ENCODE measurements at regions not wholly inside any gene's neighbourhood (a gene's known extent, or its start where the extent isn't known, plus 50 kb on each side); places are given as distances from the start of the nearest gene placed in this dataset.

DNA sequence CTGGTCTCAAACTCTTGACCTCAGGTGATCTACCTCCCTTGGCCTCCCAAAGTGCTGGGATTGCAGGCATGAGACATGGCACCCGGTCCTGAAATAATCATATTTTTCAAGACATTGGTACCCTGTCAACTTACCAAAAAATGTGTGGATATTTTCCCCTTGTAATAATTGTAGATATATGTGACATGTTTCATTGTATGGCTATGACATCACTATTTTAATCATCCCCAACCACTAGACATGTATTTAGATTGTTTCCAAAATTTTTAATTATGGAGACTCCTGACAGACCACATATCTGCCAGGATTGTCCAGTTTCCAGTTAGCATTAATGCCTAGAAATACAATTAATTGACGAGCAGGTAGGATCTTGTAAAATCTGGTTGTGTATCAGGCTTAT is 96.7 kb upstream of the NEGR1 start:
- H3K4me3 ChIP-seq (ENCODE audit: low read length), result no peak overlapping the region
- H3K9ac ChIP-seq (ENCODE audit: low read length), result no peak overlapping the region
- H3K9me3 ChIP-seq (ENCODE audit: low read length), result no peaks in the 10 kb centered on the region
- H3K27ac ChIP-seq (ENCODE audit: low read length), result no peak overlapping the region
- no peaks in the 10 kb centered on the region for H4K20me1 ChIP-seq (ENCODE audit: insufficient read depth)
- H3K36me3 ChIP-seq (ENCODE audit: insufficient read depth, low read length), result no peaks in the 10 kb centered on the region
- H2AFZ ChIP-seq (ENCODE audit: low read depth, low read length), result no peak overlapping the region
- no peak for TF ChIP-seq RAD21 (conservative IDR thresholded peaks at IDR 0.05)
- no peak for TF ChIP-seq MXI1 (conservative IDR thresholded peaks at IDR 0.05; ENCODE audit: poor library complexity, severe bottlenecking)
- no peak for TF ChIP-seq EZH2 (IDR thresholded peaks at IDR 0.05; ENCODE audit: borderline replicate concordance, insufficient read depth, low read length, poor library complexity, severe bottlenecking)
- TF ChIP-seq, protein P1, sequence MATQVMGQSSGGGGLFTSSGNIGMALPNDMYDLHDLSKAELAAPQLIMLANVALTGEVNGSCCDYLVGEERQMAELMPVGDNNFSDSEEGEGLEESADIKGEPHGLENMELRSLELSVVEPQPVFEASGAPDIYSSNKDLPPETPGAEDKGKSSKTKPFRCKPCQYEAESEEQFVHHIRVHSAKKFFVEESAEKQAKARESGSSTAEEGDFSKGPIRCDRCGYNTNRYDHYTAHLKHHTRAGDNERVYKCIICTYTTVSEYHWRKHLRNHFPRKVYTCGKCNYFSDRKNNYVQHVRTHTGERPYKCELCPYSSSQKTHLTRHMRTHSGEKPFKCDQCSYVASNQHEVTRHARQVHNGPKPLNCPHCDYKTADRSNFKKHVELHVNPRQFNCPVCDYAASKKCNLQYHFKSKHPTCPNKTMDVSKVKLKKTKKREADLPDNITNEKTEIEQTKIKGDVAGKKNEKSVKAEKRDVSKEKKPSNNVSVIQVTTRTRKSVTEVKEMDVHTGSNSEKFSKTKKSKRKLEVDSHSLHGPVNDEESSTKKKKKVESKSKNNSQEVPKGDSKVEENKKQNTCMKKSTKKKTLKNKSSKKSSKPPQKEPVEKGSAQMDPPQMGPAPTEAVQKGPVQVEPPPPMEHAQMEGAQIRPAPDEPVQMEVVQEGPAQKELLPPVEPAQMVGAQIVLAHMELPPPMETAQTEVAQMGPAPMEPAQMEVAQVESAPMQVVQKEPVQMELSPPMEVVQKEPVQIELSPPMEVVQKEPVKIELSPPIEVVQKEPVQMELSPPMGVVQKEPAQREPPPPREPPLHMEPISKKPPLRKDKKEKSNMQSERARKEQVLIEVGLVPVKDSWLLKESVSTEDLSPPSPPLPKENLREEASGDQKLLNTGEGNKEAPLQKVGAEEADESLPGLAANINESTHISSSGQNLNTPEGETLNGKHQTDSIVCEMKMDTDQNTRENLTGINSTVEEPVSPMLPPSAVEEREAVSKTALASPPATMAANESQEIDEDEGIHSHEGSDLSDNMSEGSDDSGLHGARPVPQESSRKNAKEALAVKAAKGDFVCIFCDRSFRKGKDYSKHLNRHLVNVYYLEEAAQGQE (IDR thresholded peaks at IDR 0.05; ENCODE audit: borderline replicate concordance), result no peak
- no peak for TF ChIP-seq POLR2AphosphoS5 (IDR thresholded peaks at IDR 0.05)
- TF ChIP-seq TAF1 (IDR thresholded peaks at IDR 0.05; ENCODE audit: low read depth), result no peak
- TF ChIP-seq, protein P2, sequence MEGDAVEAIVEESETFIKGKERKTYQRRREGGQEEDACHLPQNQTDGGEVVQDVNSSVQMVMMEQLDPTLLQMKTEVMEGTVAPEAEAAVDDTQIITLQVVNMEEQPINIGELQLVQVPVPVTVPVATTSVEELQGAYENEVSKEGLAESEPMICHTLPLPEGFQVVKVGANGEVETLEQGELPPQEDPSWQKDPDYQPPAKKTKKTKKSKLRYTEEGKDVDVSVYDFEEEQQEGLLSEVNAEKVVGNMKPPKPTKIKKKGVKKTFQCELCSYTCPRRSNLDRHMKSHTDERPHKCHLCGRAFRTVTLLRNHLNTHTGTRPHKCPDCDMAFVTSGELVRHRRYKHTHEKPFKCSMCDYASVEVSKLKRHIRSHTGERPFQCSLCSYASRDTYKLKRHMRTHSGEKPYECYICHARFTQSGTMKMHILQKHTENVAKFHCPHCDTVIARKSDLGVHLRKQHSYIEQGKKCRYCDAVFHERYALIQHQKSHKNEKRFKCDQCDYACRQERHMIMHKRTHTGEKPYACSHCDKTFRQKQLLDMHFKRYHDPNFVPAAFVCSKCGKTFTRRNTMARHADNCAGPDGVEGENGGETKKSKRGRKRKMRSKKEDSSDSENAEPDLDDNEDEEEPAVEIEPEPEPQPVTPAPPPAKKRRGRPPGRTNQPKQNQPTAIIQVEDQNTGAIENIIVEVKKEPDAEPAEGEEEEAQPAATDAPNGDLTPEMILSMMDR (IDR thresholded peaks at IDR 0.05; ENCODE audit: poor library complexity, severe bottlenecking), result no peak
- TF ChIP-seq EP300 (conservative IDR thresholded peaks at IDR 0.05; ENCODE audit: poor library complexity, severe bottlenecking), result no peak
- no peak for TF ChIP-seq SMC3 (conservative IDR thresholded peaks at IDR 0.05; ENCODE audit: poor library complexity)
- H3K27me3 ChIP-seq (ENCODE audit: insufficient read depth, low read depth, low read length), result no peaks in the 10 kb centered on the region
- H3K79me2 ChIP-seq (replicated peaks; ENCODE audit: insufficient read depth, low read length), result no peaks in the 10 kb centered on the region
- no peaks in the 10 kb centered on the region for H3F3A ChIP-seq (ENCODE audit: insufficient read depth, low read length, poor library complexity, severe bottlenecking)
- H3K9me2 ChIP-seq (ENCODE audit: insufficient read depth, low read length), result no peaks in the 10 kb centered on the region
- H3K4me2 ChIP-seq (ENCODE audit: low read length), result no peak overlapping the region

DNA sequence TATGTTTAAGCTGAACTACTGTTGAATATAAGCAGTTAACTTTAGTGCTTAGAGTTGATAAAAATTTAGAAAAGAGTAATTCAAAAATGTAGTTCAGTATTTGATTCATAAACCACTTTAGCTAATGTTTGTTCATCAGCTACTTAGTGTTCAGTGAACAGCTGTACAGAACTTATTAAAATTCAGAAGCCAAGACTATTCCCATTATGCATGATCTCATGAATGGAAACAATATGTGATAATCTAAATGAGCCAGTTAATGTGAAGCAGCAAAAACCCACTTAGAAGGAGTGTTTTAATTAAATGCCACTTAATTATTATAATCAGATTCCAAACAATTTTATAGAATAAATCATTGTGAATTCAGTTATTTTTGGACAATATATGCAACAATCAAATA is 92.9 kb upstream of the NEGR1 start:
- Histone ChIP-seq H3K36me3 (ENCODE audit: insufficient read depth, low read length) (no peaks in the 10 kb centered on the region), H3K9me2 (ENCODE audit: insufficient read depth, low read length) (no peaks in the 10 kb centered on the region), H3K9ac (ENCODE audit: low read length) (no peak overlapping the region), H2AFZ (ENCODE audit: low read depth, low read length) (no peak overlapping the region), H3F3A (ENCODE audit: insufficient read depth, low read length, poor library complexity, severe bottlenecking) (no peaks in the 10 kb centered on the region), H3K4me2 (ENCODE audit: low read length) (no peak overlapping the region), H3K4me3 (ENCODE audit: low read length) (no peak overlapping the region), H3K27ac (ENCODE audit: low read length) (no peak overlapping the region), H3K9me3 (ENCODE audit: low read length) (no peaks in the 10 kb centered on the region), H3K79me2 (replicated peaks; ENCODE audit: insufficient read depth, low read length) (no peaks in the 10 kb centered on the region), H4K20me1 (ENCODE audit: insufficient read depth) (no peaks in the 10 kb centered on the region), H3K27me3 (ENCODE audit: insufficient read depth, low read depth, low read length) (no peaks in the 10 kb centered on the region)
- TF ChIP-seq RAD21 (conservative IDR thresholded peaks at IDR 0.05) (no peak), POLR2AphosphoS5 (IDR thresholded peaks at IDR 0.05) (no peak), EZH2 (IDR thresholded peaks at IDR 0.05; ENCODE audit: borderline replicate concordance, insufficient read depth, low read length, poor library complexity, severe bottlenecking) (no peak), SMC3 (conservative IDR thresholded peaks at IDR 0.05; ENCODE audit: poor library complexity) (no peak), MXI1 (conservative IDR thresholded peaks at IDR 0.05; ENCODE audit: poor library complexity, severe bottlenecking) (no peak), TAF1 (IDR thresholded peaks at IDR 0.05; ENCODE audit: low read depth) (no peak), EP300 (conservative IDR thresholded peaks at IDR 0.05; ENCODE audit: poor library complexity, severe bottlenecking) (no peak)
- TF ChIP-seq, protein P2 (IDR thresholded peaks at IDR 0.05; ENCODE audit: poor library complexity, severe bottlenecking), result no peak
- TF ChIP-seq, protein P1 (IDR thresholded peaks at IDR 0.05; ENCODE audit: borderline replicate concordance), result no peak
